GM18870 (cell line): ENCODE measurements at regions not wholly inside any gene's neighbourhood (a gene's known extent, or its start where the extent isn't known, plus 50 kb on each side); places are given as distances from the start of the nearest gene placed in this dataset.

Experiments used
- ATAC-seq: cut with Tn5 transposase; IDR thresholded peaks from one replicate; pipeline ENCODE4 v1.9.1; 2021; ENCODE audit warnings: moderate library complexity; ENCODE audit not compliant: unreplicated experiment

DNA sequence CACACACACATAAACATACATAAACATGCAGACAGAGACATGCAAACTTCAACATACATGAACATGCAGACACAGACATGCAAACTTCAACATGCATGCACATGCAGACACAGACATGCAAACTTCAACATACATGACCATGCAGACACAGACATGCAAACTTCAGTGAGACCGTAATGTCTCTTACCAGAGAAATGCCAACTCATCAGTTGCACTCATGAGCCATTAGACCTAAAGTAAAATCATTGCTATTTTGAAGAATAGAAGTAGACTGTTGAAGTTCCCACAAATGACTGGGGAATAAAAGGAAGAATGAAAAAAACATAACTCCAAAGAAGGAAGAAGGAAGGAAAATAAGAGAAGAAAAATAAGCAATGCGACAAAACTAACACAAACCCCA lies 1044.0 kb upstream of the TMEM132C start:
- ATAC-seq, result no peak

DNA sequence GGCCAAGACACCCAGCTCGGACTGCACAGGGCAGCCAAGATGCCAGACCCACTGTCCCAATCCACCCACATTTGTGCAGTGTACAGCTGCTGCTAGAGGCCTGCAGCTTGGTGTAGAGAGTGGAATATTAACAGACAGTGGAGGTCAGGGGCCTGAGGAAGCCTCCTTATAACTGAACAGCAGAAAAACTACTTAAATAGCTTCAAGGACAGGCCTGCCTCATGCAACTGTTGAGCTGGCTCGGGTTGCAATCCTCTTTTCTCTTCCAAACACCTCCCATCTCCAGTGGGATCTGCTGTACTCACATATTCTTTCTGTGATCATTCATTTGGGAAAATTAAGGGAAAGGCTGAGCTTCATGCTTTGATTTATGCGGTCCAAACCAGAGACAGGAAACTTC lies 1043.2 kb upstream of the TMEM132C start:
- ATAC-seq, result no peak

DNA sequence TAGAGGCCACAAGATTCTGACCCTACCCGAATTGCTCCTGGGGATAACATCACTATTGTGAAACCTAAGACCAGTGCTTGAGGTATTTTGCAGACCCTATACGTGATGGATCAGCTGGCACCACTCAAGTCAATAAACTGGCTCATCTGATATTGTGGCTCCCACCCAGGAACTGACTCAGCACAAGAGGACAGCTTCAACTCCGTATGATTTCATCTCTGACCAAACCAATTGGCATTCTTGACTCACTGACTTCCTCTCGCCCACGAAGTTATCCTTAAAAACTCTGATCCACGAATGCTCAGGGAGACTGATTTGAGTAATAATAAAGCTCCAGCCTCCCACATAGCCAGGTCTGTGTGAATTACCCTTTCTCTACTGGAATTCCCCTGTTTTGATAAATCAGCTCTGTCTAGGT lies 1036.1 kb upstream of the TMEM132C start:
- ATAC-seq, result no peak

DNA sequence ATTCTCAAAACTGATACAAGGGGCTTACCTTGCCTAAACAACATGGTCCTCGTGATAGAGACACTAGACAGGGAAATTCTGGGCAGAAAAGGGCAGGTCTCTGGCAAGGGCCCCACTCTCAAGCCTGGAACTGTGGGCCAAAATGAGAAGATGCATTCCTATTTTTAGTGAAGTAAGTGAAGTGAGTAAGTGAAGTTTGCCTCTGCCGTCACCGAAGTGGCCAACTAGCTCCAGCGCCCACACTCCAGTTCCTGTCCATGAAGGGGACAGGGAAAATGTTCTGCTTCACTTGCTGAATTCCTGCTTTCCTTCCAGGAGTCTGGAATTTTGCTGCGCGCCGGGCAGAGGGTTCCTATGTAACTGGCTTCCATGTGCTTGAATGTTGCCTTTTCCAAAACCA lies 1035.6 kb upstream of the TMEM132C start:
- ATAC-seq, result no peak

- ATAC-seq, result no peak
These were observed 1034.0 kb upstream of the TMEM132C start for GRCh38 chr12:127233016-127233415.

DNA sequence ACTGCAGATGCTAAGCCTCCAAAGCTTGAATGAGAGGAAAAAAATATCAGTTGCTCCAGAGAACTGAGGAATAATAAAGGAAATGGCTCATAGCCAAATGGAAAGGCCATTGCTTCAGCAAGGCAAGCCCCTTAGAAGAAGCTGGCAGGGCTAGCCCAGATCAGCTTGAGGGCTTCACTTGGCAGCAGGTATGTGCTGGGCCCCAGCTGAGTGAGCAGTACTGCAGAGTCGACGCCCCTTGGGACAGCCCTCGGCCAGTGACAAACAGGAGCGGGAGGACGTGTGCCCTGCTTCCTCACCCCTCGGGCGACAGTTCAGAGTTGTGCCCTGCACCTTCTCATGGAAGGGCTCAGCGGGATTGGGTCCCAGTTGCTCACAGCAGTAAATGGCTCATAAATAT lies 1031.2 kb upstream of the TMEM132C start:
- no peak for ATAC-seq

- no peak for ATAC-seq
These were observed 1030.5 kb upstream of the TMEM132C start for GRCh38 chr12:127236491-127236890.

DNA sequence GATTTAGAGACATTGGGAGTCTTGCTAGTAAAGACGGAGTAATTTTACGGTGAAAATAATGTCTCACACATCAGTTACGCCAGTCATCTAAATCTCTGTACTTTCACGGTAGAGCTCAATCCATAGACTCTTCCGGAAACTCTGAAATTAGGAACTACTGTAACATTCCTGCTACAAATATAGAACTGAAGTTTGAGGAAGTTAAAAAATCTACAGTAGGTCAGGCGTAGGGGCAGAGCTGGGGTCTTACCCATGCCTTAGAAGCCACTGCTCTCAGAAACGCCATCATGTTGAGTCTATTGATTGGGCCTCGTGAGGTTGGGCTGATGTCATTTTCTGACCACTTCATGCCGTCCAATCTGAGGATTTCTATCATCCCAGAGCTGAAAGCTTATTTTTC lies 1029.8 kb upstream of the TMEM132C start:
- no peak for ATAC-seq

DNA sequence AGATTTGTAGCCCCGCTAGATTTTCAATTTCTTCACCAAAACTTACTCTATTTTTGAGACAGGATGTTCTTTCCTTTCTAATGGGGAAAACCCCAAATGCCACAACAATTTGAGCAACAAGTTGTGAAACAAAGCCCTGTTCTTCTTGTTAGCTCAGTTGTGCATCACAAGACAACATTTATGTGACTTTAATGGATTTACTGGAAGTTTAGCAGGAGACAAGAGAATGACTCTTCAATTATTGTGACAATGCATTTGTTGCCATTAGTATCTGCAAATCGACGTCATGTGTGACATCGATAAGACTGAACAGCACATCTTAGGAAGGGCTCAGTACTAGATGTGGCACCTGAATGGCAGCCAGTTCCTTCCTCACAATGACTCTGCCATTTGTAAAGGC lies 1028.9 kb upstream of the TMEM132C start:
- no peak for ATAC-seq

DNA sequence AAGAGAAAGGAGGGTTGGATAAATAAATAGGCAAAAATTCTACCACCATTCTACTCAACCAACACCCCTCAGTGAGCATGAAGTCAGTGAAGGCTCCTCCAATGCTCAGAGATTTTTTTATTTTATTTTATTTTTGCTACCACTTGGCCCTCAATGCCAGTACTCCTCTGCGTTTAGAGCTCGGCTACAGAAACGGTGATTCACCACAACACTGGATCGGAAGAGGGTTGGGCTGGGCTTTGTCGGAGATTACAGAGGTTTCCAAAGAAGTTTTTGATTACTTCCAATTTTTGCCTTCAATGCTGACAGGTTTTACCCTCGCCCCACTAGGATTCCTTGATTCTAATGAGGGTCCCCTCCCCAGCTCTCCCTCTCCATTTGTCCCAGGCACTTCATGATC lies 1027.2 kb upstream of the TMEM132C start:
- ATAC-seq, result no peak

DNA sequence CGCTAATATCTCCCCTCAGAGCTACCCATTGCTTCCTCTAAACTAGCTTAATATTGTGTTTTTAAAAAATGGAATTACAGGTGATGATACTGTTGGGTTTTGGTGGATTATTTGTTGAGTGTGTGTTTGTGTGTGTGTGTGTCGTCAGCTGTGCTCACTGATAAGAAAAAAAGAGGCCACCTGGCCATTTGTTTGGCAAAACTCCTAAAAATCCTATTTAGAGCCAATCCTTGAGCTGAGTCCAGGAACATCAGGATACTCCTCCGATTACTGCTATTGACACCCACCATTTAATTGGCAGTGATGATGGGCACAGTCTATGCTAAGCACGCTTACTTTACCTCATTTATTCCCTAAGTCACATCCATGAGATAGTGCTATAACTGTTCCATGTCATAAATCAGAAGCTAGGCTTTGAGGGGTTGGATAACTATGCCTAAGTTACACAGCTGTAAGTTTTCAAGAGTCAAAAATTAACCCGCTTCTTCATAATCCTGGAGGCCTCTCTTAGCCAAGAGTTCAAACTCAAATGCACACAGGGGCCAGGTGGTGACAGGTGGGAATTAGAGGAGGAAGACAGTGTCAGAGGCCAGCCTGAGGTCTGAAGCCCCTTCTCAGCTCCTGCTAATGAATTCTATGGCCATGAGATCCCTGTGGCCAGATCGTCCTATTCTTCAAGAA lies 1026.6 kb upstream of the TMEM132C start:
- ATAC-seq, result no peak

DNA sequence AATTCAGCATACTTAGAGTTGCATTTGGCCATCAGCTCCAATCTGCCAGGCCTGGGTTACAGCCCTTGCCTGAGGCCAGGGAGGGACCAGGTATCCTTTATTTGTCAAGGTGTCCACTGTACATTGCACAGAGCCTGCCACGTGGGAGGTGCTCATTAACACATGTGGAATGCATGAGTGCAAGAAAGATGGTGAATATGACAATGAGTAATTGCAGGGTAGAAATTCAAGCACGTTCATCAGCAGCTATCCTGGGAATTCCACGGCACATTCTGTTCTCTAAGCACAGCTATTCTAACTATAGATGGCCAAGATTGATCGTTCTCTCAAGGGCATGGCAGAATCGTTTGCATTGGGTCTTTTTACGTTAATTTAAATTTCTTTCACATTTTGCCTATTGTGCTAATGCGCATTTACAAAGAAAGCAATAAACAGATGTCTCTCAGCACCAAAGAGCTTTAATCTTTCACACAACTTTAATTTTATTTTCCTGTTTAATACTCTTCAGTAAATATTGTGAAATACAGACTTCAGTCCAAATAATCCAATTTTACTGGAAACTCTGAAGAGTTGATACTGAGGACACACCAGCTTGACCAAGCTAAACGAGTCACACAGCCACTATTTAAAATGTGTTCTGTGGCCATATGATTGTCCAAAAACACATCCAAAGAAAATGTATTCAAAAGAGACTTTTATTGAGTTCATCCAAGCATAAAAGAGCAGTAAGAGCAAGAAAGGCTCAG lies 1025.7 kb upstream of the TMEM132C start:
- no peak for ATAC-seq

DNA sequence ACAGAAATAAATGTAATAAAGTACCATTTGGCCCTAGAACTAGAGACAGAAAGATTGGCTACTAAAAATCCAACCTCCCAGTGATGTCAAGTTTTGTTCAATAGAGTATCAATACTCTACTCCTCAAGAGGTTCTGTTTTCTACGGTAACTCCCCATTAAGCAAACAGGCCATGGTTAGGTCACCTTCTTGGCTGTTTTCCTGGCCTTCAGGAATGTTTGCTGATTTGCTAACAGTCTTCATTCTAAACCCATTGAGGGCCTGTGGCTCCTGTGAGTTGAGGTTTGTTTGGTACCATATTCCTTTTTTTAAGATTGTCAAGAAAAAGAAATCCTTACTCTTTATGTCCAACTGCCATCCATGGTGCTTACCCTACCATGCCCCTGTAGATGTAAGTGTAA lies 1022.0 kb upstream of the TMEM132C start:
- no peak for ATAC-seq

GRCh38 chr12:127245437-127245836 lies 1021.5 kb upstream of the TMEM132C start:
- no peak for ATAC-seq

DNA sequence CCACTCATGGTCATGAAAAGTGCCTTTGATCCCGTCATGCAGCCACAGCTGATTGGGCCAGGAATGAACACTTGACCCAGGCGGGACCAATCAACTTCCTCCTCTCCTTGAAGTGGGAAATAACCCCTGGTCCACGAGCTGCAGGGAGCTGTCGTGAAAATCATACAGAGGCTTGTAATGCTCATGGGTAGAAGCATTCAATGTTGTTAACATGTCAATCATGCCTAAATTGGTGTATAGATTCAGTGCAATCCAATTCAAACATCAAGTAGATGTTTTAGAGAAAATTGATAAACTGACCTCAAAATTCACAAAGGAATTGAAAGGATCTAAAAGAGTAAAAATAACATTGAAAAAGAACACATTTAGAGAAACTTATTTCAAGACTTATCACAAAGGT lies 1019.0 kb upstream of the TMEM132C start:
- ATAC-seq, result no peak

- no peak for ATAC-seq
These were observed 1017.5 kb upstream of the TMEM132C start for GRCh38 chr12:127249428-127249827.

- no peak for ATAC-seq
These were observed 1013.1 kb upstream of the TMEM132C start for GRCh38 chr12:127253797-127254327.

GRCh38 chr12:127254420-127254955 lies 1012.5 kb upstream of the TMEM132C start:
- no peak for ATAC-seq

DNA sequence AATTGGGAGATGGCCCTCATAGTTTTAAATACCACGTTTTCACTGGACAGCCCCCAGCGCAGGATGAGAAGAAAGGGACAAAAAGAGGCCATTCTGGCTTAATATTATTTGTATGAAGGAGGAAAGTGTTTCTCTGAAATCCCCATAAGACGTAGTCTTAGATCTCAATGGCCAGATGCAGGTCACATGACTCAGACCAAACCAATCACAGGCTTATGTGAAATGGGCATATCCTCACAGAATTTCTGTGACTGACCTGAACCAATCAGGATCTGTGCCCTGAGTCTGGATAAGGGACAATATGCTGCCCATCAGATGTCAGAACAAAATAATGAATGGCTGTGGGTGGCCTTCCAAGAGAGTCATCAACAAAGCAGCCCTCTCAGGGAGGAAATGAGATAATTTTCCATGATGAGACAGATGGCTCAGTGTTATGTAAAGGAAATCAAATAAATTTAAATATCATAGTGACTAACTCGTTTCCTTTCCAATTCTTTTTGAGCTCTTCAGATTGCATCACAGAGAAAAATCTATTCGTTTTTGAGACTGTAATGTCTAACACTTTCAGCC lies 1009.5 kb upstream of the TMEM132C start:
- ATAC-seq, result no peak

GRCh38 chr12:127260531-127260930 lies 1006.4 kb upstream of the TMEM132C start:
- ATAC-seq, result no peak

GRCh38 chr12:127260999-127261398 lies 1006.0 kb upstream of the TMEM132C start:
- ATAC-seq, result no peak

- no peak for ATAC-seq
These were observed 1004.4 kb upstream of the TMEM132C start for GRCh38 chr12:127262615-127263014.
